ENCODE measurements at regions not wholly inside any gene's neighbourhood (a gene's known extent, or its start where the extent isn't known, plus 50 kb on each side); places are given as distances from the start of the nearest gene placed in this dataset.

DNA sequence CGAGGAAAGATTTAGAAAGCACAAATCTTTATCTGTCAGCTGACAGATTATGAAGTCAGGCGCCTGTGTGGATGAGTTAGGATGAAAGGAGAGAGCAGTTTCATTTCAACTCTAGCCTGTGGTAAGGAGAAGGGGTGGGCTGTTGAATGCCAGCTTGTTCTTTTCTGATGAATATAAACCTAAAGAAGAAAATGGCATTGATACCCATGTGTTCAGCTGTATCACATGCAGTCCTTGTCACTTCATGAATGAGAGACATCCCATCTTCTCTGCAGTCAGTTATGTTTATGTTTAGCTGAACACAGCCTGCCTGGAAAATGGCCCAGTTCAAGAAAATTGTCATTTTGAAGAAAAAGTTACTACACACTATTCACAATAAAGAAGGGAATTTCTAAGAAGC is 345.7 kb upstream of the RBMS3 start:
- TF ChIP-seq EZH2 (IDR thresholded peaks at IDR 0.05) (no peak), POLR2AphosphoS5 (IDR thresholded peaks at IDR 0.05; ENCODE audit: borderline replicate concordance, low read depth, low read length) (no peak)

Measured in SK-N-MC (cell line).